Keratinocyte (primary cell): ENCODE measurements at regions not wholly inside any gene's neighbourhood (a gene's known extent, or its start where the extent isn't known, plus 50 kb on each side); places are given as distances from the start of the nearest gene placed in this dataset.

ENCODE experiments used
- DNase-seq: peaks from one replicate; pipeline ENCODE4 v3.0.0-alpha.2; 2011; ENCODE audit warnings: low read depth, missing footprints, low spot score
- FAIRE-seq: peaks from 2 replicates; lab custom pipeline; 2011; peaks lifted over from hg19 to GRCh38; lab: Jason Lieb, UNC
- H2AFZ ChIP-seq: 2 replicates; pipeline ENCODE4 v1.6.0; 2012; ENCODE audit warnings: low read length, control low read depth, inconsistent platforms; ENCODE audit not compliant: control insufficient read depth
- H3K27ac ChIP-seq: 2 replicates; pipeline ENCODE4 v1.5.1; 2011; ENCODE audit warnings: low read length; ENCODE audit not compliant: control insufficient read depth, insufficient read depth
- H3K27me3 ChIP-seq: 3 replicates; pipeline ENCODE4 v1.6.0; 2011; ENCODE audit warnings: low read length; ENCODE audit not compliant: control insufficient read depth, insufficient read depth; ENCODE audit errors: extremely low read depth
- H3K36me3 ChIP-seq, 2 experiments: 2 replicates in 1 of 2; 3 replicates in 1 of 2; pipeline ENCODE4 v1.5.1; 2011; ENCODE audit warnings: low read length in 2 of 2, mild to moderate bottlenecking in 1 of 2; ENCODE audit not compliant: control insufficient read depth in 2 of 2, insufficient read depth in 2 of 2; ENCODE audit errors: extremely low read depth in 1 of 2
- H3K4me1 ChIP-seq: 3 replicates; pipeline ENCODE4 v1.5.1; 2011; ENCODE audit warnings: low read length; ENCODE audit not compliant: control insufficient read depth, insufficient read depth; ENCODE audit errors: extremely low read depth
- H3K4me2 ChIP-seq: 3 replicates; pipeline ENCODE4 v1.6.0; 2011; ENCODE audit warnings: low read depth, low read length; ENCODE audit not compliant: control insufficient read depth, insufficient read depth; ENCODE audit errors: extremely low read depth
- H3K4me3 ChIP-seq, 3 experiments: fragments of 200-600 bp in 1 of 3; sonication (generic) in 1 of 3; 2 replicates in 2 of 3; 3 replicates in 1 of 3; pipeline ENCODE4 v1.5.1; 2011 to 2016; ENCODE audit warnings: low read length in 3 of 3, mild to moderate bottlenecking in 3 of 3, control low read depth in 2 of 3, inconsistent platforms in 1 of 3, low read depth in 1 of 3, mixed read lengths in 1 of 3, mixed run types in 1 of 3, moderate library complexity in 1 of 3; ENCODE audit not compliant: control insufficient read depth in 2 of 3, insufficient read depth in 2 of 3; ENCODE audit errors: extremely low read depth in 1 of 3
- H3K79me2 ChIP-seq: 2 replicates; pipeline ENCODE4 v1.6.0; 2012; ENCODE audit warnings: low read length; ENCODE audit not compliant: control insufficient read depth, insufficient read depth
- H3K9ac ChIP-seq: 3 replicates; pipeline ENCODE4 v1.6.0; 2011; ENCODE audit warnings: low read length; ENCODE audit not compliant: control insufficient read depth, insufficient read depth; ENCODE audit errors: extremely low read depth
- H3K9me1 ChIP-seq: 3 replicates; pipeline ENCODE4 v1.6.0; 2011; ENCODE audit warnings: low read length; ENCODE audit not compliant: control insufficient read depth, insufficient read depth; ENCODE audit errors: extremely low read depth
- H3K9me3 ChIP-seq: 2 replicates; pipeline ENCODE4 v1.5.1; 2012; ENCODE audit warnings: low read depth, low read length; ENCODE audit not compliant: control insufficient read depth
- H4K20me1 ChIP-seq: 3 replicates; pipeline ENCODE4 v1.6.0; 2011; ENCODE audit warnings: low read length; ENCODE audit not compliant: control insufficient read depth, insufficient read depth; ENCODE audit errors: extremely low read depth
- CTCF ChIP-seq, 3 experiments: IDR thresholded peaks in 1 of 3; conservative IDR thresholded peaks in 1 of 3; optimal IDR thresholded peaks in 1 of 3; 2 replicates in 2 of 3; 3 replicates in 1 of 3; pipeline versions ENCODE3 to v1.5.1; 2011; ENCODE audit warnings: low read length in 3 of 3, mild to moderate bottlenecking in 3 of 3, moderate library complexity in 2 of 3, control low read depth in 1 of 3, inconsistent platforms in 1 of 3; ENCODE audit not compliant: insufficient read depth in 2 of 3; ENCODE audit errors: extremely low read depth in 1 of 3
- EZH2 ChIP-seq: IDR thresholded peaks from one replicate; pipeline ENCODE4 v1.6.1; 2012; ENCODE audit warnings: inconsistent platforms, mild to moderate bottlenecking, low read length, moderate library complexity
- dilution Hi-C: fragments of 300-500 bp; cut with MboI; formaldehyde crosslinking; loops from one replicate; pipeline ENCODE4 v1.7.0; 2020; ENCODE audit warnings: low sequenced_read_pairs; ENCODE audit not compliant: extremely low pct_ligation_motif_present

GRCh38 chr7:77474756-77475155 lies 58.6 kb upstream of the GSAP start:
- no peaks in the 10 kb centered on the region for H3K9me3 ChIP-seq
- H3K27ac ChIP-seq, result no peak overlapping the region
- no peaks in the 10 kb centered on the region for H3K36me3 ChIP-seq
- H3K9me1 ChIP-seq, result no peaks in the 10 kb centered on the region
- no peak overlapping the region for H3K4me2 ChIP-seq
- DNase-seq (no peak), FAIRE-seq (no peak)
- H3K4me1 ChIP-seq, result no peaks in the 10 kb centered on the region
- H3K4me3 ChIP-seq, result no peak overlapping the region
- H4K20me1 ChIP-seq, result no peaks in the 10 kb centered on the region
- H3K9ac ChIP-seq, result no peak overlapping the region
- dilution Hi-C loops, result no loop called here
- TF ChIP-seq CTCF (optimal IDR thresholded peaks at IDR 0.05 in 1 of 3, IDR thresholded peaks at IDR 0.05 in 1 of 3, conservative IDR thresholded peaks at IDR 0.05 in 1 of 3; ENCODE audit: extremely low read depth in 1 of 3, insufficient read depth in 2 of 3, low read length in 3 of 3), result no peak
- no peak for TF ChIP-seq EZH2
- H3K27me3 ChIP-seq, result no peaks in the 10 kb centered on the region
- no peak overlapping the region for H2AFZ ChIP-seq
- H3K79me2 ChIP-seq, result no peaks in the 10 kb centered on the region

DNA sequence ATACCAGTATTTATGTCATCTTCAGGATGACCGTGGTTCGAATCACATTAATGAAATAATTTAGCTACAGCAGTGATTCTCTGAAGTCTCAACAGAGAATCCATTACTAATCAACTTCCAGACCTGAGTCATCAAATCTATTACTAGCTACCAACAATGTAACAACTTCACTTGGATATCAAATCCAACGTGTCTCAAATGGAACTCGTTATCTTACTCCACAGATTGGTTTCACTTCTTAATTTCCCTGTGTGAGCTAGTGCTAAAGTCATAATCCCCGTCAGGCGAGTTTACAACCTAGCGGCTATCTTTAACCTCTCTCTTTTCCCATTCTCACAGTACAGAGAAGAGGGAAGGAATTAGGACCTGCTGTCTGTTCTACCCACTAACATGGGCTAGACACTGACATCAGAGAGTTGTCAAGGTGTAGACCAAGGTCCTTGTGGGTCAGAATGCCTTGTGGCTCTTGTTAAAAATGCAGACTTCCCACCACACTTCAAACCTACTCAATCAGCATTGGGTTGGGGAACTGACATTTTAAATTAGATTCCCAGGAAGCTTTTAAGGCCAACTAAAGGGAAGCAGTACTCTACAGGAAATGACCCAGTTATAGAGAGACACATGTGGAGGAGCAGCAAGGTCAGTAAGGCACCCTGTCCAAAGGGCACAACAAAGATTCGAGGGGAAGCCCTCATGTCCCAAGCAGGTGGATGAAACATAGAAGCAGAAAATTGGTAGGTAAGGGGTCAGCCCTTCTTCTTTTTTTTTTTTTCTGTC lies 57.3 kb upstream of the GSAP start:
- dilution Hi-C loops, result no loop called here
- no peaks in the 10 kb centered on the region for H3K4me1 ChIP-seq
- H4K20me1 ChIP-seq, result no peaks in the 10 kb centered on the region
- H2AFZ ChIP-seq, result no peak overlapping the region
- no peaks in the 10 kb centered on the region for H3K36me3 ChIP-seq
- H3K9me1 ChIP-seq, result no peaks in the 10 kb centered on the region
- FAIRE-seq, result no peak
- no peak overlapping the region for H3K4me3 ChIP-seq
- no peak for DNase-seq
- H3K9ac ChIP-seq, result no peak overlapping the region
- no peaks in the 10 kb centered on the region for H3K79me2 ChIP-seq
- H3K4me2 ChIP-seq, result no peak overlapping the region
- no peak overlapping the region for H3K27ac ChIP-seq
- H3K27me3 ChIP-seq, result no peaks in the 10 kb centered on the region
- TF ChIP-seq EZH2, result no peak
- TF ChIP-seq CTCF (optimal IDR thresholded peaks at IDR 0.05 in 1 of 3, IDR thresholded peaks at IDR 0.05 in 1 of 3, conservative IDR thresholded peaks at IDR 0.05 in 1 of 3; ENCODE audit: extremely low read depth in 1 of 3, insufficient read depth in 2 of 3, low read length in 3 of 3), result no peak
- no peaks in the 10 kb centered on the region for H3K9me3 ChIP-seq
